ENCODE measurements at regions not wholly inside any gene's neighbourhood (a gene's known extent, or its start where the extent isn't known, plus 50 kb on each side); places are given as distances from the start of the nearest gene placed in this dataset.

DNA sequence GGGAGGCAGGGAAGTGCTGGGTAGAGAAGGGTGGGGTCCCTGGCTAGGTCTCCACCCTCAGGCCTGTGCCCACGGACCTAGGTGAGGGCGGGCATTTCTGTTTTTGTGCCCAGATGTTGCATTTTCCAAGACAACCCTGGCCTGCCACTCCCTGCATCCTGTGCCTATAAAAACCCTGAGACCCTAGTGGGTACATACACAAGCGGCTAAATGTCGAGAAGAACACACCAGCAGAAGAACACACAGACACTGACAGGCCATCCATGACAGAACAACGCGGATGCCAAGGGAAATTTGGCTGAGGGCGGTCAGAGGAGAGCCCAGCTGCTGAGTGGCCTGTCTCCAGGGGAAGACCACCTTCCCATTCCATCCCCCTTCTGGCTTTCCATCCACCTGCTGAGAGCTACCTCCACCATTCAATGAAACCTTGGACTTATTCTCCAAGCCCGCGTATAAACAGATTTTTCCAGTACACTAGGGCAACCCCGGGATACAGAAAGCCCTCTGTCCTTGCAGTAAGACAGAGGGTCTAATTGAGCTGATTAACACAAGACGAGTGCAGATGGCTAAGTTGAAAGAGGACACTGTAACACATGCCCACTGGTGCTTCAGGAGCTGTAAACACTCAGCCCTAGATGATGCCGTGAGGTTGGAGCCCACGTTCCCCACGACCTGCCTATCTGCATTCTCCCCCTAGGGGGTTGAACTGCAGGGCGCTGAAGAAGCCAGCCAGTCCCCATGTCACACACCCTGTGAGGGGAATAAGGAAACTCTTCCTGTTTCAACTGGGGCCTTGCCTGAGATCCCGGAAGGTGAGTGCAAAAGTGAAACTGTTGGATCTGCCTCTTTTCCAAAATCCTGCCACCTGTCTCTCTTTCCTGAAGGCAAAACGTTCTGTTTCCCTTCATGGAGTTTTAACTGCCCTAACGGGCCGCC, 147.2 kb upstream of the COX10 start:
- TF ChIP-seq, protein P1, sequence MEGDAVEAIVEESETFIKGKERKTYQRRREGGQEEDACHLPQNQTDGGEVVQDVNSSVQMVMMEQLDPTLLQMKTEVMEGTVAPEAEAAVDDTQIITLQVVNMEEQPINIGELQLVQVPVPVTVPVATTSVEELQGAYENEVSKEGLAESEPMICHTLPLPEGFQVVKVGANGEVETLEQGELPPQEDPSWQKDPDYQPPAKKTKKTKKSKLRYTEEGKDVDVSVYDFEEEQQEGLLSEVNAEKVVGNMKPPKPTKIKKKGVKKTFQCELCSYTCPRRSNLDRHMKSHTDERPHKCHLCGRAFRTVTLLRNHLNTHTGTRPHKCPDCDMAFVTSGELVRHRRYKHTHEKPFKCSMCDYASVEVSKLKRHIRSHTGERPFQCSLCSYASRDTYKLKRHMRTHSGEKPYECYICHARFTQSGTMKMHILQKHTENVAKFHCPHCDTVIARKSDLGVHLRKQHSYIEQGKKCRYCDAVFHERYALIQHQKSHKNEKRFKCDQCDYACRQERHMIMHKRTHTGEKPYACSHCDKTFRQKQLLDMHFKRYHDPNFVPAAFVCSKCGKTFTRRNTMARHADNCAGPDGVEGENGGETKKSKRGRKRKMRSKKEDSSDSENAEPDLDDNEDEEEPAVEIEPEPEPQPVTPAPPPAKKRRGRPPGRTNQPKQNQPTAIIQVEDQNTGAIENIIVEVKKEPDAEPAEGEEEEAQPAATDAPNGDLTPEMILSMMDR (IDR thresholded peaks at IDR 0.05; ENCODE audit: insufficient read depth, low read depth, low read length): no peak
- CTCF ChIA-PET: no interaction called here
- H3K4me3 ChIP-seq (ENCODE audit: low read depth, low read length): no peak overlapping the region
- POLR2A ChIA-PET: no interaction called here
- no peaks in the 10 kb centered on the region for H3K36me3 ChIP-seq (ENCODE audit: control insufficient read depth, insufficient read depth, low read length)
- DNase-seq (ENCODE audit: low read depth): no peak
- no peaks in the 10 kb centered on the region for H3K27me3 ChIP-seq (ENCODE audit: control insufficient read depth, insufficient read depth, low read length)

DNA sequence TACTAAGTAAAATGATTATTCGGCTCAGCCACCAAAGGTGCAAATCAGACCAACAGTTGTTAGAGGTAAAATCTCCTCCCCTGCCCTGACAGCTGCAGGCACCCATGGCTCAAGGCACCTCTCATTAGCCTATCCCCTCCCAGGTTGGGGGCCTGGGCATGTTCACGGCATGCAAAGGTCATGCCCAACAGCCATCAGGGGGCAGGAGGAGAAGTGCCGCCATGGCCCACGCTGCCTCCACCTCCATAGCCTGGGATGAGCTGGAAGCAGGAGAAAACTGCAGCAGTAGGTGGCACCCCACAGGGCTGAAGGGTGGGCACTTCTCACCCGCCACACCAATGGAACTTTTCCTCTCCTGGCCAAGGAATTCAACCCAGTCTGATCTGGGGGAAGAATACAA, 146.4 kb upstream of the COX10 start:
- CTCF ChIA-PET: no interaction called here
- POLR2A ChIA-PET: no interaction called here
- TF ChIP-seq, protein P1 (IDR thresholded peaks at IDR 0.05; ENCODE audit: insufficient read depth, low read depth, low read length): no peak
- Histone ChIP-seq H3K27me3 (ENCODE audit: control insufficient read depth, insufficient read depth, low read length) (no peaks in the 10 kb centered on the region), H3K4me3 (ENCODE audit: low read depth, low read length) (no peak overlapping the region), H3K36me3 (ENCODE audit: control insufficient read depth, insufficient read depth, low read length) (no peaks in the 10 kb centered on the region)
- no peak for DNase-seq (ENCODE audit: low read depth)

DNA sequence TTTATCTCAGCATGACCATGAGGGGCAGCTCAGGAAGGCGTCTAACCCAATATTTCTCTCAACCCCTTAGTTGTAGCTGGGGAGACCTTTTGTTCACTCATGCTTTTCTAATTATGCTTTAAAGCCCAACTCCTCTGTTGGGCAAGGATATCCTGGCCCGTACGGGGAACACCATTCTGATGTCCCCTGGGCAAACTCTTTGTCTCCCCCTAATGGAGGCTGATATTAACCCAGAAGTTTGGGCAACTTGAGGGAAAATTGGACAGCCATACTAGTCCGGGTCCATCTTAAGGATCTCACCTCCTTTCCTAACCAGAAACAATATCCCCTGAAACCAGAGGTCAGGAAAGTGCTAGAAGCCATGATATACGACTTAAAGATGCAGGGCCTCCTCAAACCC, 143.7 kb upstream of the COX10 start:
- TF ChIP-seq, protein P1 (IDR thresholded peaks at IDR 0.05; ENCODE audit: insufficient read depth, low read depth, low read length): peak; percentile 28; the same call in 1 of the 2 replicates
- ChIA-PET CTCF (interaction anchor here (0.7 to 0.8 kb wide), 2 partner anchors 9 to 23 kb away, joined by 3 read pairs; no protein-coding TSS in a partner anchor), POLR2A (no interaction called here)
- Histone ChIP-seq H3K27me3 (ENCODE audit: control insufficient read depth, insufficient read depth, low read length) (no peaks in the 10 kb centered on the region), H3K36me3 (ENCODE audit: control insufficient read depth, insufficient read depth, low read length) (no peaks in the 10 kb centered on the region), H3K4me3 (ENCODE audit: low read depth, low read length) (no peak overlapping the region)
- DNase-seq (ENCODE audit: low read depth): no peak

DNA sequence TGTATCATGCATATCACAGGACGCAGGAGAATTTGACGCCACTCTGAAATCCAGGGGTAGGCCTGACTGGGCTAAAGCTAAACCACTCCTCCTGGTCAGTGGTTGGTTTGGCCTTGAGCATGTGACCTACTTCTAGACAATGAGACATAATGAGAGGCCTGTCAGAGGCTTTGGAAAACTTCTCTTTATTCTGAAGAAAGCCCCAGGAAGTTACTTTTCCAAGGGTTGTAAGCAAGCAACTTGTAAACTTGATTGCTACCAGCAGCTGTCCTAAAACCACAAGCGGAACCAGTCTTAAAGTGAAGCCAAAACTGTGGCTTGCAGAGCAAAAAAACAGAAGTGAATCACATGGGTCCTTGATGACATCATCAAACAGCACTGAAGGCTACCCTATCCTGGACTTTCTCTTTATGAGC, 138.2 kb upstream of the COX10 start:
- H3K27me3 ChIP-seq (ENCODE audit: control insufficient read depth, insufficient read depth, low read length): no peaks in the 10 kb centered on the region
- no peak overlapping the region for H3K4me3 ChIP-seq (ENCODE audit: low read depth, low read length)
- POLR2A ChIA-PET: no interaction called here
- TF ChIP-seq, protein P1 (IDR thresholded peaks at IDR 0.05; ENCODE audit: insufficient read depth, low read depth, low read length): no peak
- DNase-seq (ENCODE audit: low read depth): peak; percentile 42
- CTCF ChIA-PET: interaction anchor here (0.6 to 1.5 kb wide), 3 partner anchors 10 to 78 kb away, joined by 3 to 5 read pairs (median 3); no protein-coding TSS in a partner anchor
- H3K36me3 ChIP-seq (ENCODE audit: control insufficient read depth, insufficient read depth, low read length): no peaks in the 10 kb centered on the region

DNA sequence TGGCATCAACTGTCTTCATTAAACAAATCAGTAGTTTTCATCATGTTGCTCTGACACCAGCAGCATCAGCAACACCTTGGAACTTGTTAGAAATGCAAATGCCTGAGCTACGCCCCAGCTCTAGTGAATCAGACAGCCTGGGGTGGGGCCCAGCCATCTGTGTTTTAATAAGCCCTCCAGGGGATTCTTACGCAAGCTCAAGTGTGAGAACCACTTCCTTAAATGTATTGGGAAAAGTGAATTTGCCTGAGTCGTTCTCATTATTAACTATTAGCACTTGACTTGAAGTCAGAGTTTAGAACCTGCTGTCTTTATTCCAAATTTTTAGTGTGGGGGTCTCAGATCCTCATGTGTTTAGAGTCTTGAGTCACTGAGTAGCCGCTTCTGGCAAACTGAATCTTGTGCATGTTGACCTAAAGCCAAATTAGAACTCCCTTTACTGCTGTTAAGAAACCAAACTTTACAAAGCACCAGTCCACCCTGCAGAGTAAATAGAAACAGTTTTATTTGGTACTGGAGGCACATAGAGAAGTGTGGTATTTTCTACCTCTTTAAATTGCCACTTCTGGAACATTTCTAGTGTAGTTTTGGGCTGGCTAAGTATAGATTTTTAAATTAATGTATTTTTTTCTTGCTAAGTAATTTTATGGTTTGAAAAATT, 137.4 kb upstream of the COX10 start:
- ChIA-PET CTCF (interaction anchor here (0.6 to 1.5 kb wide), 3 partner anchors 9 to 77 kb away, joined by 3 to 5 read pairs (median 3); no protein-coding TSS in a partner anchor), POLR2A (no interaction called here)
- TF ChIP-seq, protein P1 (IDR thresholded peaks at IDR 0.05; ENCODE audit: insufficient read depth, low read depth, low read length): no peak
- no peaks in the 10 kb centered on the region for H3K27me3 ChIP-seq (ENCODE audit: control insufficient read depth, insufficient read depth, low read length)
- no peaks in the 10 kb centered on the region for H3K36me3 ChIP-seq (ENCODE audit: control insufficient read depth, insufficient read depth, low read length)
- DNase-seq (ENCODE audit: low read depth): peak; percentile 18
- H3K4me3 ChIP-seq (ENCODE audit: low read depth, low read length): no peak overlapping the region

Data from BJ (cell line).